Progenitor cell of endocrine pancreas (in vitro differentiated cells): ENCODE measurements at regions not wholly inside any gene's neighbourhood (a gene's known extent, or its start where the extent isn't known, plus 50 kb on each side); places are given as distances from the start of the nearest gene placed in this dataset.

ENCODE experiments used
- DNase-seq: peaks from one replicate; pipeline ENCODE4 v3.0.0; 2021; ENCODE audit warnings: low spot score; ENCODE audit not compliant: unreplicated experiment
- H3K27ac Mint-ChIP-seq: 2 replicates; pipeline ENCODE4 v1.8.0; 2021; ENCODE audit warnings: mild to moderate bottlenecking, moderate library complexity, mixed read lengths
- H3K27me3 Mint-ChIP-seq: 2 replicates; pipeline ENCODE4 v1.8.0; 2021; ENCODE audit warnings: mixed read lengths
- H3K36me3 Mint-ChIP-seq: 2 replicates; pipeline ENCODE4 v1.8.0; 2022; ENCODE audit warnings: mixed read lengths; ENCODE audit not compliant: insufficient read depth
- H3K4me1 Mint-ChIP-seq: 2 replicates; pipeline ENCODE4 v1.8.0; 2021; ENCODE audit warnings: low read depth, mixed read lengths
- H3K4me3 Mint-ChIP-seq: 2 replicates; pipeline ENCODE4 v1.8.0; 2021; ENCODE audit warnings: low read depth, mild to moderate bottlenecking, moderate library complexity, mixed read lengths
- H3K9me3 Mint-ChIP-seq: 2 replicates; pipeline ENCODE4 v1.8.0; 2021; ENCODE audit warnings: low read depth, mixed read lengths
- TF ChIP-seq, protein P1 (sequence below): fragments of 200-600 bp; sonication (generic); IDR thresholded peaks from one replicate; pipeline ENCODE4 v1.5.0; 2021; ENCODE audit warnings: antibody characterized with exemption, mild to moderate bottlenecking; ENCODE audit not compliant: unreplicated experiment

DNA sequence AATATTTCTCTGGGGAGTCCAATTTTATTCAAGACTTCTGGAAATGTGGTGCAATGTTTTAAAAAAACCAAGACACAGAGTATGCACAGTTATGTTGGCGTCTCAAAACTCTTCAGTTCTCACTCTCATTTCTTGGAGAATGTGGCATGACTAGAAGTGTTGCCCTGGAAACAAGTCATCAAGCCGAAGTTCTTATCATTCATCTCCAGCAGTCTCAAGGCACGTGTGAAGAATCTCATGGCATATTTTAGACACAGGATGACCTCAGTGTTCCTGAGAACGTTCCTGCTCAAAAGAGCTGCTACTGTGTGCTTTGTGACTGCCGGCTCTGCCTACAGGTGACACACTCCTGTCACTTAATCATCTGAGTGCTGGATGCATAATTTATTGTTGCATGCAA is 147.4 kb upstream of the IRX4 start:
- H3K9me3 Mint-ChIP-seq = peaks cover 15% of the 10 kb centered on the region
- H3K27ac Mint-ChIP-seq = no peak overlapping the region
- no peak overlapping the region for H3K4me3 Mint-ChIP-seq
- H3K36me3 Mint-ChIP-seq = peaks cover 2% of the 10 kb centered on the region
- TF ChIP-seq, protein P1, sequence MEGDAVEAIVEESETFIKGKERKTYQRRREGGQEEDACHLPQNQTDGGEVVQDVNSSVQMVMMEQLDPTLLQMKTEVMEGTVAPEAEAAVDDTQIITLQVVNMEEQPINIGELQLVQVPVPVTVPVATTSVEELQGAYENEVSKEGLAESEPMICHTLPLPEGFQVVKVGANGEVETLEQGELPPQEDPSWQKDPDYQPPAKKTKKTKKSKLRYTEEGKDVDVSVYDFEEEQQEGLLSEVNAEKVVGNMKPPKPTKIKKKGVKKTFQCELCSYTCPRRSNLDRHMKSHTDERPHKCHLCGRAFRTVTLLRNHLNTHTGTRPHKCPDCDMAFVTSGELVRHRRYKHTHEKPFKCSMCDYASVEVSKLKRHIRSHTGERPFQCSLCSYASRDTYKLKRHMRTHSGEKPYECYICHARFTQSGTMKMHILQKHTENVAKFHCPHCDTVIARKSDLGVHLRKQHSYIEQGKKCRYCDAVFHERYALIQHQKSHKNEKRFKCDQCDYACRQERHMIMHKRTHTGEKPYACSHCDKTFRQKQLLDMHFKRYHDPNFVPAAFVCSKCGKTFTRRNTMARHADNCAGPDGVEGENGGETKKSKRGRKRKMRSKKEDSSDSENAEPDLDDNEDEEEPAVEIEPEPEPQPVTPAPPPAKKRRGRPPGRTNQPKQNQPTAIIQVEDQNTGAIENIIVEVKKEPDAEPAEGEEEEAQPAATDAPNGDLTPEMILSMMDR = no peak
- no peak for DNase-seq
- H3K27me3 Mint-ChIP-seq = peaks cover 65% of the 10 kb centered on the region
- no peaks in the 10 kb centered on the region for H3K4me1 Mint-ChIP-seq

DNA sequence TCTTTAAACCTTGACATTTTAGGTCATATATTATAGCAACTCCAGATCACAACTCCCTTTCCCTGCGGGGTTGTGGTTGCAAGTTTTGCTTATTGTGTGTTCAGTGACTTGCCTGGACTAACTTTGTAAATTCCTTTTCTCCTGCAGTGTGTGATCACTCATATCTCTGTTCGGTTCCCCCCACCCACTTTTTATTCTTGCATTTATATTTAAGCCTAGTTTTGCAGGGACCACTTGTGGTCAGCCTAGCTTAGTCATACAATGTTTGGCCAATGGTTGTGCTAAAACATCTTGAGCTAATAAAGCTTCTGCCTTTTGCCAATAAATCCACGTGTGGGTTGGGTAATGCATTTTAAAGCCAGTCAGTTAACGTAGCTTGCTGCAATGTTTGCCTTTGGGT is 146.5 kb upstream of the IRX4 start:
- Mint-ChIP-seq H3K27me3 (peaks cover 60% of the 10 kb centered on the region), H3K36me3 (peaks cover 2% of the 10 kb centered on the region), H3K9me3 (peaks cover 15% of the 10 kb centered on the region), H3K4me1 (no peaks in the 10 kb centered on the region), H3K27ac (no peak overlapping the region), H3K4me3 (no peak overlapping the region)
- DNase-seq = no peak
- TF ChIP-seq, protein P1 = no peak

DNA sequence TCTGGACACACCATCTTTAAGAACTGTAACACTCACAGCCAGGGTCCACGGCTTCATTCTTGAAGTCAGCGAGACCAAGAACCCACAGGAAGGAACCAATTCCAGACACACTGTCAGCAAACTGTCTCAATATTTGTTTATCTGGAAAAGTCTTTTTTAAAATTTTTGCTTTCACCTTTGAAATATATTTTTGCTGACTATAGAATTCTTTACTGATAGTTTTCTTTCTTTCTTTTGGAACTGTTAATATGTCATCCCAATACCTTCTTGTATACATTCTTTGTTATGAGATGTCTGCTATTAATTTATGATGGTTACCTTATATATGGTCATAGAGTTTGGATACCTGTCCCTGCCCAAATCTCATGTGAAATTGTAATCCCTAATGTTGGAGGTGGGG is 145.1 kb upstream of the IRX4 start:
- Mint-ChIP-seq H3K4me1 (no peaks in the 10 kb centered on the region), H3K9me3 (peaks cover 10% of the 10 kb centered on the region), H3K36me3 (peaks cover 2% of the 10 kb centered on the region), H3K27ac (no peak overlapping the region), H3K27me3 (peaks cover 54% of the 10 kb centered on the region), H3K4me3 (no peak overlapping the region)
- TF ChIP-seq, protein P1 = no peak
- no peak for DNase-seq

DNA sequence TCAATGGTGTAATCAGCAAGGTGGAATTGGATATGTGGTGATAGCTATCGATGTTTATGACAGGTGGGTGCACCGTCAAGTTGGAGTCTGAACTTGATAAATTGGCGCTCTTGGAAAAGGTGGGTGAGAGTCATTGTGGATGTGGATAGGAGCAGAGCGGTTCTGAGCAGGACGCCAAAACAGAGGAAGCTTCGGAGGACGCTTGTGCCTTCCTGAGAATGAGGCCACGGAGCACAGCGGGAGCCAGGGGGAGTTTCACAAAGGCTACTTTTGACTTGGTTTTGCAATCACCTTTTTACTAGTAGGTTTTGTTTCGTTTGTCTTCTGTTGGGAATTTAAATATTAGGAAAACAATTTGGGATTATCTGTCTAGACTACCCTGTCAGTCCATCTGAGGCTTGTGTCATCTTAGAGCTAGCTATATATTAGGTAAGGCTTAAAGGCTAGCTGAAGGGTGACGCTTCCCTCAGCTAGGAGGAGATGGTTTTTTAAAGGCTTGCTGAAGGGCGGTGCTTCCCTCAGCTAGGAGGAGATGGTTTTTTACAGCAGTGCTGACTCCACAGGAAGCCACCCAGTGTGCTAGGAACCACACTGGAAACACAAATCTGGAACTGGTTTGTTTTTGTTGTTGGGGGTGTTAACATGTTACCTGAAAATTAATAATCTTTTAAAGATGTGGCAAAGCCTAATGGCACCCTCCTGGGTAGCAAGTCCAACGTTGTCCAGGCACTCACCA is 142.4 kb upstream of the IRX4 start:
- Mint-ChIP-seq H3K27me3 (peaks cover 55% of the 10 kb centered on the region), H3K9me3 (peaks cover 10% of the 10 kb centered on the region), H3K4me1 (no peaks in the 10 kb centered on the region), H3K36me3 (peaks cover 2% of the 10 kb centered on the region), H3K4me3 (no peak overlapping the region), H3K27ac (no peak overlapping the region)
- no peak for DNase-seq
- TF ChIP-seq, protein P1 = no peak

DNA sequence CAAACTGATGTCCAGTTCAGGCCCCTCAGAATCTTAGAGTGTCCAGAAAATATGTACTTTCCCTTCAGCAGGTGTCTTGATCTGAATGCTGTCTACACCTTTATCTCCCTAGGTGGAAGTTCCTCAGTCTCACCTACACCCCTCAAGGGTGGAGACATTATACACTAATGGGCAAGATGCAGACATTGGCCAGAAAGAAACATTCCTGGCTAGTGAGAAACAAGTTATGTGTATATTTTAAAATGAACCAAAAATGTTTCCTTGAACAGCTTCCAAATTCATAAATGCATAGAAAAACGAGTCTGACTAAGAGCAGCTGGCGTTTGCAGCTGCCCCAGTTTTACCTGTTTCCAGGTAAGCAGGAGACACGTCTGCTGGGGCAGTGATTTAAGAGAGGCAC is 140.5 kb upstream of the IRX4 start:
- H3K36me3 Mint-ChIP-seq = no peaks in the 10 kb centered on the region
- H3K4me1 Mint-ChIP-seq = no peaks in the 10 kb centered on the region
- TF ChIP-seq, protein P1 = no peak
- H3K27me3 Mint-ChIP-seq = peaks cover 61% of the 10 kb centered on the region
- no peak overlapping the region for H3K27ac Mint-ChIP-seq
- peaks cover 4% of the 10 kb centered on the region for H3K9me3 Mint-ChIP-seq
- H3K4me3 Mint-ChIP-seq = no peak overlapping the region
- no peak for DNase-seq
